ENCODE measurements at regions not wholly inside any gene's neighbourhood (a gene's known extent, or its start where the extent isn't known, plus 50 kb on each side); places are given as distances from the start of the nearest gene placed in this dataset.

DNA sequence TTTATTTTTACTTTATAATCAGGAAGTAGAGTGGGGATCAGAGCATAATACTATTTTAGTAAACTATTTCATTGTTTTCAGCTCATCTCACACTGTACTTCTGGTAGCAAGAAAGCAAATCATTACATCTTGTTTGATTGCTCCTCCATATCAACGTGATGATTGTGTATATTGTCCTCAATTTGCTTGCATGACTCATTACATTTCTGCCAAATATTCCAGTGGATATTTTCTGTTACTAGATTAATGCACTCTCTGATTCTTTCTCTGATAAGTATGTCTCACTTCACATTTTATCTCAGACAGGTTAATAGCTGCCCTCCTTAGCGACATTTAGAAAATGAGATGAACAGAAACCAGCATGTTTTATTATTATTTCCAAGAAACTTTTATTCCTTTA, 1145.3 kb downstream of the OTOL1 start:
- ATAC-seq (ENCODE audit: insufficient number of reproducible peaks, low FRiP score, low read depth) = no peak
- Histone ChIP-seq H3K36me3 (no peaks in the 10 kb centered on the region), H3K27me3 (replicated peaks; ENCODE audit: insufficient read depth) (no peaks in the 10 kb centered on the region), H3K9me3 (no peaks in the 10 kb centered on the region), H3K27ac (no peak overlapping the region), H3K4me1 (ENCODE audit: control insufficient read depth in 1 of 2, low read depth in 2 of 2) (no peaks in the 10 kb centered on the region), H3K4me3 (no peak overlapping the region)
- TF ChIP-seq, protein P1, sequence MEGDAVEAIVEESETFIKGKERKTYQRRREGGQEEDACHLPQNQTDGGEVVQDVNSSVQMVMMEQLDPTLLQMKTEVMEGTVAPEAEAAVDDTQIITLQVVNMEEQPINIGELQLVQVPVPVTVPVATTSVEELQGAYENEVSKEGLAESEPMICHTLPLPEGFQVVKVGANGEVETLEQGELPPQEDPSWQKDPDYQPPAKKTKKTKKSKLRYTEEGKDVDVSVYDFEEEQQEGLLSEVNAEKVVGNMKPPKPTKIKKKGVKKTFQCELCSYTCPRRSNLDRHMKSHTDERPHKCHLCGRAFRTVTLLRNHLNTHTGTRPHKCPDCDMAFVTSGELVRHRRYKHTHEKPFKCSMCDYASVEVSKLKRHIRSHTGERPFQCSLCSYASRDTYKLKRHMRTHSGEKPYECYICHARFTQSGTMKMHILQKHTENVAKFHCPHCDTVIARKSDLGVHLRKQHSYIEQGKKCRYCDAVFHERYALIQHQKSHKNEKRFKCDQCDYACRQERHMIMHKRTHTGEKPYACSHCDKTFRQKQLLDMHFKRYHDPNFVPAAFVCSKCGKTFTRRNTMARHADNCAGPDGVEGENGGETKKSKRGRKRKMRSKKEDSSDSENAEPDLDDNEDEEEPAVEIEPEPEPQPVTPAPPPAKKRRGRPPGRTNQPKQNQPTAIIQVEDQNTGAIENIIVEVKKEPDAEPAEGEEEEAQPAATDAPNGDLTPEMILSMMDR (IDR thresholded peaks at IDR 0.05) = no peak
- no peak for DNase-seq (ENCODE audit: low spot score)

DNA sequence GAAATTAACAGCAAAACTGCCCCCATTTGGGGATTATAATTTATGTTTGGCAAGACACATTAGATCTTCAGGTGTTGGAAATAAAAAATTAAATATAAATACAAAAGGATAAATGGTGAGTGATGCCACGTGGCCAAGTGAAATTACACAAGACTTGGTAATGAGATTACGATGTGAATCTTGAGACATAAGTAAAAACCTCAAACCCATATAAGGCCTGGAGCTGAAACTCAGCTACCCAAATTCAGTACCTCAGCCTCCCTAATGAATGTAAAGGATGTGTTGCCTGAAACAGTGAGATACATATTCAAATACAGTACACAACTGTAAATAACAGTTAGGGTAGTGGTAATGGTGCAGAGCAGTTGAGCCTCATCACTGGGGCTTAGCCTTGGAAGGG, 1146.6 kb downstream of the OTOL1 start:
- no peak for ATAC-seq (ENCODE audit: insufficient number of reproducible peaks, low FRiP score, low read depth)
- H3K4me1 ChIP-seq (ENCODE audit: control insufficient read depth in 1 of 2, low read depth in 2 of 2) = no peaks in the 10 kb centered on the region
- DNase-seq (ENCODE audit: low spot score) = no peak
- no peak overlapping the region for H3K4me3 ChIP-seq
- TF ChIP-seq, protein P1 (IDR thresholded peaks at IDR 0.05) = no peak
- no peaks in the 10 kb centered on the region for H3K36me3 ChIP-seq
- no peaks in the 10 kb centered on the region for H3K9me3 ChIP-seq
- H3K27me3 ChIP-seq (replicated peaks; ENCODE audit: insufficient read depth) = no peaks in the 10 kb centered on the region
- H3K27ac ChIP-seq = no peak overlapping the region

DNA sequence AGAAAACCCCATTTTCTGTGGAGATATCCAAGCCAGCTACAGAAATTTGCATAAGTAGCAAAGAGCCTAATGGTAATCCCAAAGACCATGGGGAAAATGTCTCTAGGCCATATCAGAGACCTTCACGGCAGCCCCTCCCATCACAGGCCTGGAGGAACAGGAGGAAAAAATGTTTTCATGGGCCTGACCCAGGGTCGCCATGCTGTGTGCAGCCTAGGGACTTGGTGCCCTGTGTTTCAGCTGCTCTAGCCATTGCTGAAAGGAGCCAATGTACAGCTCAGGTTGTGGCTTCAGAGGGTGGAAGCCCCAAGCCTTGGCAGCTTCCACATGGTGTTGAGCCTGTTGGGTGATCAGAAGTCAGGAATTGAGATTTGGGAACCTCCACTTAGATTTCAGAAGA, 1150.7 kb downstream of the OTOL1 start:
- Histone ChIP-seq H3K9me3 (no peaks in the 10 kb centered on the region), H3K36me3 (no peaks in the 10 kb centered on the region), H3K4me3 (no peak overlapping the region), H3K27ac (no peak overlapping the region), H3K27me3 (replicated peaks; ENCODE audit: insufficient read depth) (no peaks in the 10 kb centered on the region), H3K4me1 (ENCODE audit: control insufficient read depth in 1 of 2, low read depth in 2 of 2) (no peaks in the 10 kb centered on the region)
- DNase-seq (ENCODE audit: low spot score) (no peak), ATAC-seq (ENCODE audit: insufficient number of reproducible peaks, low FRiP score, low read depth) (no peak)
- TF ChIP-seq, protein P1 (IDR thresholded peaks at IDR 0.05) = no peak

DNA sequence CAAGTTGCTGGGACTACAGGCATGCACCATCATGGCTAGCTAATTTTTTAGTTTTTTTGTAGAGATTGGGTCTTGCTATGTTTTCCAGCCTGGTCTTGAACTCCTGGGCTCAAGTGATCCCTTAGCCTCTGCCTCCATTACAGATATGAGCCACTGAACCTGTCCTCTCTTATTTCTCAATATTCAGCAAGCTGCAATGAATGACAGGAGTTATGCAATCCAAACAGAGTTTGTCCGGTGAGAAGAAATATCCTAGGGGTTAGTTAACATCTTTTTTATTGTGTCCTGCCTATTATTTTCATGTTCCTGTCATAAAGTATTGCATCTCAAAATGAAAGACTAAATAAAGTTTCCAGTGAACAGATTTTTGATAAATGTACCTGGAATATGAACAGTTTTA, 1161.4 kb downstream of the OTOL1 start:
- Histone ChIP-seq H3K27ac (no peak overlapping the region), H3K4me3 (no peak overlapping the region), H3K27me3 (replicated peaks; ENCODE audit: insufficient read depth) (no peaks in the 10 kb centered on the region), H3K4me1 (ENCODE audit: control insufficient read depth in 1 of 2, low read depth in 2 of 2) (no peaks in the 10 kb centered on the region), H3K36me3 (no peaks in the 10 kb centered on the region), H3K9me3 (no peaks in the 10 kb centered on the region)
- TF ChIP-seq, protein P1 (IDR thresholded peaks at IDR 0.05) = no peak
- DNase-seq (ENCODE audit: low spot score) = no peak
- ATAC-seq (ENCODE audit: insufficient number of reproducible peaks, low FRiP score, low read depth) = no peak

DNA sequence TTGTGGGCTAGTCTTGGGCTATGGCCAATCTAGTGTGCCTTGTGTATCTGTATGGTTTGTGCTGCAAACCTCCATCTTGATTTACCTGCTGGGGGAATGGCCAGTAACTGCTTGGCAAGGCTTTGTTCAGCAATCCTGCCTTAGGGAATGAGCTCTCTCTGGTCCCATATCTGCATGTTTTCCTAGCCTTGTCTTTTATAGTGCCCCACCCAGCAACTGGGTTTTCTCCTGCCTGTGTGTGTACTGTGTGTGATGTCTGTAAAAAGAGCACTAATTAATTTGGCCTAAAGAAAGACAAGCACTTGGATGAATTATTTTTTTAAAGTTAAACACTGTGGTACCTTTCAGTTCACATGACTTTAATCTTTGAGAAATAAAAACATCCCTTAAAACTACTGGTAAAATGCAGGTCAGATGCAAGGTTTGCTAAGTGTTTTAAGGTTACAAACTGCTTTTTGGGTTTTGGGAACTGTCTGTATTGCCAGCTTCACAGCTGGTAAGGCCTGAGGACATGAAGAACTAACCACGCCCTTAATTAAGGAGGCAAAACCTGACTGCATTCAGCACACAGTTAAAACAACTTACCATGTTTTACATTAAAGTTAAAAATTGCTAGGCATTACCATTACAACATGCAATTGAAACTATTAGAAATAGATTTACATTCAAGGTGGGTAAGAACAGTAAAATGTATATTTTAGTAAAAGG, 1169.2 kb downstream of the OTOL1 start:
- Histone ChIP-seq H3K27ac (no peak overlapping the region), H3K4me1 (ENCODE audit: control insufficient read depth in 1 of 2, low read depth in 2 of 2) (no peaks in the 10 kb centered on the region), H3K36me3 (no peaks in the 10 kb centered on the region), H3K27me3 (replicated peaks; ENCODE audit: insufficient read depth) (no peaks in the 10 kb centered on the region), H3K9me3 (no peaks in the 10 kb centered on the region), H3K4me3 (no peak overlapping the region)
- TF ChIP-seq, protein P1 (IDR thresholded peaks at IDR 0.05) = no peak
- DNase-seq (ENCODE audit: low spot score) (no peak), ATAC-seq (ENCODE audit: insufficient number of reproducible peaks, low FRiP score, low read depth) (no peak)

Measured in thoracic aorta (tissue), 2 donors.